ENCODE measurements at regions not wholly inside any gene's neighbourhood (a gene's known extent, or its start where the extent isn't known, plus 50 kb on each side); places are given as distances from the start of the nearest gene placed in this dataset.

DNA sequence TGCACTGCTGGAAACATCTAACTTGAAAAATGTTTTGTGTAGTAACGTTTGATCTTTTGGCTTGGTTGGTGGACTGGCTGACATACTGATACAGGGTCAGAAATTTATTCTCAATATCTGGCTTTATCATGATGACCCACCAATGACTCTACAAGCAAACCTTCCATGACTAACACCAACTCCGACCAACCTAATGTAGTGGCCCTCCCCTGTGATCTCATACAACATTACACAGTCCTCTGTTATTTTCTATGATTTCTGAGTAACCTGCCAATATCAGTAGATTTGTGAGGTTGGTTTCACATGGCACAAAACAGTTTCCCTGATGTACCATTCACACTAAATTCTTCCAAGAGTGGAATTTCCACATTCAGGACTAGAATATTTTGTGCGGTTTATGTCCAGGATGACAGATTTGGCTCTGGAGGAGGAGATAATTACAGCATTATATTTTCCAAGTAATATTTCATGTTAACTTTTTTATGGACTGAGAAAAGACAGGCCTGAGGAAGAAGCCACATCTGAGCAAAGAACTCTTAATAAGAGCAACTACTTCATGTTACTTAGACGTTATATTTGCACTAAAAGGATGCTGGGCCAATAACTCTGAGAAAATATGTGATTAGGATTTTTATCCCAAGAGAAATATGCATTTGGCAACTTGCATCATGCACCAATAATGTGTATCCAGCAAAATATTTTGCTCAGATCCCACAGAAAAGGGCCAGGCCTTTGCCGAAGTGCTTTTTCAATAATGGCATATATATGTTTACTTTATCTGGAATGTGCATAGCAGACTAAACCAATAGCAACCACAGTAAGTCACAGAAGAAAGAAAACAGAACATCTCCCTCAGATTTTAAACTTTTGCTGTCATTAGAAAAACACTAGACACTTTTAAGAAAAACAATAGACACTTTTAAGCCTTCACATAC is 273.4 kb downstream of the KCNN2 start:
- peak overlapping the region; percentile 88 for H3K27ac Mint-ChIP-seq
- H3K4me3 Mint-ChIP-seq, result no peak overlapping the region
- peaks cover 7% of the 10 kb centered on the region for H3K9me3 Mint-ChIP-seq
- TF ChIP-seq, protein P1, sequence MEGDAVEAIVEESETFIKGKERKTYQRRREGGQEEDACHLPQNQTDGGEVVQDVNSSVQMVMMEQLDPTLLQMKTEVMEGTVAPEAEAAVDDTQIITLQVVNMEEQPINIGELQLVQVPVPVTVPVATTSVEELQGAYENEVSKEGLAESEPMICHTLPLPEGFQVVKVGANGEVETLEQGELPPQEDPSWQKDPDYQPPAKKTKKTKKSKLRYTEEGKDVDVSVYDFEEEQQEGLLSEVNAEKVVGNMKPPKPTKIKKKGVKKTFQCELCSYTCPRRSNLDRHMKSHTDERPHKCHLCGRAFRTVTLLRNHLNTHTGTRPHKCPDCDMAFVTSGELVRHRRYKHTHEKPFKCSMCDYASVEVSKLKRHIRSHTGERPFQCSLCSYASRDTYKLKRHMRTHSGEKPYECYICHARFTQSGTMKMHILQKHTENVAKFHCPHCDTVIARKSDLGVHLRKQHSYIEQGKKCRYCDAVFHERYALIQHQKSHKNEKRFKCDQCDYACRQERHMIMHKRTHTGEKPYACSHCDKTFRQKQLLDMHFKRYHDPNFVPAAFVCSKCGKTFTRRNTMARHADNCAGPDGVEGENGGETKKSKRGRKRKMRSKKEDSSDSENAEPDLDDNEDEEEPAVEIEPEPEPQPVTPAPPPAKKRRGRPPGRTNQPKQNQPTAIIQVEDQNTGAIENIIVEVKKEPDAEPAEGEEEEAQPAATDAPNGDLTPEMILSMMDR (IDR thresholded peaks at IDR 0.05; ENCODE audit: unreplicated experiment), result no peak
- peaks cover 30% of the 10 kb centered on the region for H3K4me1 Mint-ChIP-seq
- no peaks in the 10 kb centered on the region for H3K27me3 Mint-ChIP-seq (ENCODE audit: low read depth)
- DNase-seq (ENCODE audit: low spot score in 2 of 2, unreplicated experiment in 2 of 2), result no peak
- H3K36me3 Mint-ChIP-seq, result peaks cover 2% of the 10 kb centered on the region

GRCh38 chr5:114634517-114634916 is 272.6 kb downstream of the KCNN2 start:
- TF ChIP-seq, protein P1 (IDR thresholded peaks at IDR 0.05; ENCODE audit: unreplicated experiment), result no peak

GRCh38 chr5:114612406-114612805 is 250.5 kb downstream of the KCNN2 start:
- H3K9me3 Mint-ChIP-seq, result peaks cover 41% of the 10 kb centered on the region
- TF ChIP-seq, protein P1 (IDR thresholded peaks at IDR 0.05; ENCODE audit: unreplicated experiment), result no peak
- DNase-seq (ENCODE audit: low spot score in 2 of 2, unreplicated experiment in 2 of 2), result no peak
- H3K36me3 Mint-ChIP-seq, result peaks cover 7% of the 10 kb centered on the region
- H3K27me3 Mint-ChIP-seq (ENCODE audit: low read depth), result no peaks in the 10 kb centered on the region
- H3K4me1 Mint-ChIP-seq, result no peaks in the 10 kb centered on the region
- H3K27ac Mint-ChIP-seq, result no peak overlapping the region
- H3K4me3 Mint-ChIP-seq, result no peak overlapping the region

More at GRCh38 chr5:114634517-114634916, 272.6 kb downstream of the KCNN2 start:
- H3K4me3 Mint-ChIP-seq, result no peak overlapping the region
- peaks cover 5% of the 10 kb centered on the region for H3K9me3 Mint-ChIP-seq
- peaks cover 2% of the 10 kb centered on the region for H3K36me3 Mint-ChIP-seq
- peak overlapping the region; percentile 88 for H3K27ac Mint-ChIP-seq
- H3K27me3 Mint-ChIP-seq (ENCODE audit: low read depth), result no peaks in the 10 kb centered on the region
- H3K4me1 Mint-ChIP-seq, result peaks cover 30% of the 10 kb centered on the region
- no peak for DNase-seq (ENCODE audit: low spot score in 2 of 2, unreplicated experiment in 2 of 2)

- H3K27me3 Mint-ChIP-seq (ENCODE audit: low read depth), result no peaks in the 10 kb centered on the region
- DNase-seq (ENCODE audit: low spot score in 2 of 2, unreplicated experiment in 2 of 2), result no peak
- H3K27ac Mint-ChIP-seq, result no peak overlapping the region
- H3K9me3 Mint-ChIP-seq, result peaks cover 66% of the 10 kb centered on the region
- TF ChIP-seq, protein P1 (IDR thresholded peaks at IDR 0.05; ENCODE audit: unreplicated experiment), result no peak
- H3K4me1 Mint-ChIP-seq, result peaks cover 3% of the 10 kb centered on the region
- peaks cover 17% of the 10 kb centered on the region for H3K36me3 Mint-ChIP-seq
- H3K4me3 Mint-ChIP-seq, result no peak overlapping the region
Observed at GRCh38 chr5:114581136-114581535, 219.3 kb downstream of the KCNN2 start.

- Mint-ChIP-seq H3K4me3 (no peak overlapping the region), H3K4me1 (peaks cover 39% of the 10 kb centered on the region), H3K36me3 (peaks cover 21% of the 10 kb centered on the region), H3K27ac (peak overlapping the region; percentile 60), H3K9me3 (peaks cover 33% of the 10 kb centered on the region), H3K27me3 (ENCODE audit: low read depth) (no peaks in the 10 kb centered on the region)
- no peak for DNase-seq (ENCODE audit: low spot score in 2 of 2, unreplicated experiment in 2 of 2)
- TF ChIP-seq, protein P1 (IDR thresholded peaks at IDR 0.05; ENCODE audit: unreplicated experiment), result no peak
Observed at GRCh38 chr5:114565871-114566270, 204.0 kb downstream of the KCNN2 start.

Measured in mesothelial cell of epicardium (in vitro differentiated cells).